ENCODE measurements at regions not wholly inside any gene's neighbourhood (a gene's known extent, or its start where the extent isn't known, plus 50 kb on each side); places are given as distances from the start of the nearest gene placed in this dataset.

DNA sequence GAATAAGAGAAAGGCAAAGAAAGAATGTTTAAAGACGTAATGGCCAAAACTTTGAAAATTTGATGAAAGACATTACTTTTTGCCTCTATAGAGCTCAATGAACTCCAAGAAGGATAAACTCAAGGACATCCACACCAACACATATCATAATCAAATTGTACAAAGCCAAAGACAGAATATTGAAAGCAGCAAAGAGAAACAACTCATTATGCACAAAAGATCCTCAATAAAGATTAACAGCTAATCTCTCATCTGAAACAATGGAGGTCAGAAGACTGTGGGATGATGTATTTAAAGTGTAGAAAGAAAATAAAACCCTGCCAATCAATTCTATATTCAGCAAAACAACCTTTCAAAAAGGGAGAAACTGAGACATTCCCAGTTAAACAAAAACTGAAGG, 129.1 kb upstream of the TEX13D start:
- Histone ChIP-seq H3K4me1 (no peaks in the 10 kb centered on the region), H4K20me1 (ENCODE audit: low read depth) (no peaks in the 10 kb centered on the region), H2AFZ (replicated peaks) (no peak overlapping the region), H3K9me3 (ENCODE audit: low read depth) (peaks cover 11% of the 10 kb centered on the region), H3K36me3 (no peaks in the 10 kb centered on the region), H3K27me3 (no peaks in the 10 kb centered on the region), H3K27ac (no peak overlapping the region), H3K4me3 (no peak overlapping the region), H3K4me2 (no peak overlapping the region), H3F3A (ENCODE audit: low read depth) (no peaks in the 10 kb centered on the region), H3K79me2 (ENCODE audit: low read depth) (no peaks in the 10 kb centered on the region), H3K9ac (no peak overlapping the region)
- no peak for DNase-seq (ENCODE audit: low spot score)
- TF ChIP-seq EZH2phosphoT487 (IDR thresholded peaks at IDR 0.05) (no peak), EZH2 (IDR thresholded peaks at IDR 0.05) (no peak)
- TF ChIP-seq, protein P1, sequence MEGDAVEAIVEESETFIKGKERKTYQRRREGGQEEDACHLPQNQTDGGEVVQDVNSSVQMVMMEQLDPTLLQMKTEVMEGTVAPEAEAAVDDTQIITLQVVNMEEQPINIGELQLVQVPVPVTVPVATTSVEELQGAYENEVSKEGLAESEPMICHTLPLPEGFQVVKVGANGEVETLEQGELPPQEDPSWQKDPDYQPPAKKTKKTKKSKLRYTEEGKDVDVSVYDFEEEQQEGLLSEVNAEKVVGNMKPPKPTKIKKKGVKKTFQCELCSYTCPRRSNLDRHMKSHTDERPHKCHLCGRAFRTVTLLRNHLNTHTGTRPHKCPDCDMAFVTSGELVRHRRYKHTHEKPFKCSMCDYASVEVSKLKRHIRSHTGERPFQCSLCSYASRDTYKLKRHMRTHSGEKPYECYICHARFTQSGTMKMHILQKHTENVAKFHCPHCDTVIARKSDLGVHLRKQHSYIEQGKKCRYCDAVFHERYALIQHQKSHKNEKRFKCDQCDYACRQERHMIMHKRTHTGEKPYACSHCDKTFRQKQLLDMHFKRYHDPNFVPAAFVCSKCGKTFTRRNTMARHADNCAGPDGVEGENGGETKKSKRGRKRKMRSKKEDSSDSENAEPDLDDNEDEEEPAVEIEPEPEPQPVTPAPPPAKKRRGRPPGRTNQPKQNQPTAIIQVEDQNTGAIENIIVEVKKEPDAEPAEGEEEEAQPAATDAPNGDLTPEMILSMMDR (IDR thresholded peaks at IDR 0.05) = no peak
- Mint-ChIP-seq H3K9me3 (peaks cover 28% of the 10 kb centered on the region), H3K36me3 (no peaks in the 10 kb centered on the region), H3K4me1 (peaks cover 2% of the 10 kb centered on the region), H3K4me3 (no peak overlapping the region), H3K27ac (no peak overlapping the region), H3K27me3 (ENCODE audit: insufficient read depth, low read depth) (peaks cover 5% of the 10 kb centered on the region)

DNA sequence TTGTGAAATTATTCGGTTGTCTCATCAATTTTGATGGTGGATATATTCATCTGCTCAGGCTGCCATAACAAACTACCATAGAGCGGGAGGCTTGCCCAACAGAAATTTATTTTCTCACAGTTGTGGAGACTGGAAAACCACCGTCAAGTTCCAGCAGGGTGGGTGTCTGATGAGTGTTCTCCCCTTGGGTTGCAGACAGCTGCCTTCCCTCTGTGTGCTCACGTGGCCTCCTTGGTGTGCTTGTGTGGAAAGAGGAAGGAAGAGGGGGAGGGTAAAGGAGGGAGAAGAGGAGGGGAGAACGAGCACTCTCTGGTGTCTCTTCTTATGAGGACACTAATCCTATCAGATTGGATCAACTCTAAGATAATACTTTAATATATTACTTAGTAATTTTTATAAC, 123.8 kb upstream of the TEX13D start:
- no peak for DNase-seq (ENCODE audit: low spot score)
- Histone ChIP-seq H3K36me3 (no peaks in the 10 kb centered on the region), H3K27me3 (no peaks in the 10 kb centered on the region), H4K20me1 (ENCODE audit: low read depth) (no peaks in the 10 kb centered on the region), H3K4me1 (no peaks in the 10 kb centered on the region), H3K9me3 (ENCODE audit: low read depth) (peaks cover 5% of the 10 kb centered on the region), H3K4me2 (no peak overlapping the region), H3K79me2 (ENCODE audit: low read depth) (no peaks in the 10 kb centered on the region), H3K27ac (no peak overlapping the region), H3K9ac (no peak overlapping the region), H3F3A (ENCODE audit: low read depth) (no peaks in the 10 kb centered on the region), H2AFZ (replicated peaks) (no peak overlapping the region), H3K4me3 (no peak overlapping the region)
- TF ChIP-seq EZH2 (IDR thresholded peaks at IDR 0.05) = no peak
- TF ChIP-seq, protein P1 (IDR thresholded peaks at IDR 0.05) = no peak
- no peak for TF ChIP-seq EZH2phosphoT487 (IDR thresholded peaks at IDR 0.05)
- peaks cover 4% of the 10 kb centered on the region for H3K27me3 Mint-ChIP-seq (ENCODE audit: insufficient read depth, low read depth)
- H3K36me3 Mint-ChIP-seq = peaks cover 3% of the 10 kb centered on the region
- no peak overlapping the region for H3K4me3 Mint-ChIP-seq
- no peaks in the 10 kb centered on the region for H3K4me1 Mint-ChIP-seq
- H3K9me3 Mint-ChIP-seq = peaks cover 12% of the 10 kb centered on the region
- no peak overlapping the region for H3K27ac Mint-ChIP-seq

DNA sequence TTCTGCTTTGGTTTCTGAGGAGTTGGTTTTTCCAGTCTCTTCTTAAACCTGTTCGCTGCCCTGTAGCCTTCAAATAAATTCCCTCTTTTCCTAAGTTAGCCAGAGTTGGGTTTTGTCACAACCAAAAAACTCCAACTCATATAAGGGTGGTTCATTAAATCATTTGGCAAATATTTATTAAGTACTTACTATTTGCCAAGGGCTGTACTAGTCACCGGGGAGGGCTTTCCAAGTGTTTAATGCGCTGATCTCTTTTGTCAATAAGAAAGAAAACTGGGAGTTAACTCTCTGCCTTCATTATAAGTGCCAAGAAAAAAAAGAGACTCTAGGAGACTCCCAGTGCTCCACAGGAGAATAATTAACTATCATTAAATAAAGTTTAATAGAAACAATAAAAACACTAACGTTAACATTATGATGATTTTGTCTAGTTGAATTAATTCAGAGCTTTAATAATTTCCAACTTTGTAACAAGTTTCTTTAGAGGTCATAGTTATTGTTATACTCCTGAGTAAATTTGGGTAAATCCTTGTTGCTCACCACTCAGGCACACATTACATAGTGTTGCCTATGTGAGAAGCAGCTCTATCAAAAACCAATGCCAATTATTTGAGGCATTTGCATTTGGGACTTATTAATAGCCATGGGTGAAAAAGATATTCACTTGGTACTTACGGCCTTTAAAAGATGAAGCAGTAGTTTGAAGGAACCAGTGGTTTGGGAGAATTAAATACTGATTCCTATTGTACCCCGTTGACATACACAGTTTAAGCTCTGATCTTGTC, 122.5 kb upstream of the TEX13D start:
- no peak overlapping the region for H3K27ac ChIP-seq
- H3K79me2 ChIP-seq (ENCODE audit: low read depth) = no peaks in the 10 kb centered on the region
- H3K4me2 ChIP-seq = no peak overlapping the region
- H4K20me1 ChIP-seq (ENCODE audit: low read depth) = no peaks in the 10 kb centered on the region
- TF ChIP-seq, protein P1 (IDR thresholded peaks at IDR 0.05) = no peak
- no peak for TF ChIP-seq EZH2phosphoT487 (IDR thresholded peaks at IDR 0.05)
- TF ChIP-seq EZH2 (IDR thresholded peaks at IDR 0.05) = no peak
- no peak overlapping the region for H3K4me3 Mint-ChIP-seq
- no peak for DNase-seq (ENCODE audit: low spot score)
- H3K9me3 ChIP-seq (ENCODE audit: low read depth) = no peaks in the 10 kb centered on the region
- H3K36me3 ChIP-seq = no peaks in the 10 kb centered on the region
- H3K36me3 Mint-ChIP-seq = peaks cover 6% of the 10 kb centered on the region
- peaks cover under 1% of the 10 kb centered on the region for H3F3A ChIP-seq (ENCODE audit: low read depth)
- H3K9me3 Mint-ChIP-seq = peaks cover 10% of the 10 kb centered on the region
- peaks cover under 1% of the 10 kb centered on the region for H3K4me1 ChIP-seq
- H3K27me3 Mint-ChIP-seq (ENCODE audit: insufficient read depth, low read depth) = peaks cover 2% of the 10 kb centered on the region
- peak overlapping the region; percentile 72 for H3K27ac Mint-ChIP-seq
- H3K4me3 ChIP-seq = no peak overlapping the region
- H3K4me1 Mint-ChIP-seq = peaks cover under 1% of the 10 kb centered on the region
- H3K27me3 ChIP-seq = no peaks in the 10 kb centered on the region
- H2AFZ ChIP-seq (replicated peaks) = no peak overlapping the region
- H3K9ac ChIP-seq = no peak overlapping the region
